Stimulated activated naive CD8-positive, alpha-beta T cell treated with anti-CD3 and anti-CD28 coated beads, Interleukin-15, Interleukin-2, amounts not matched to agents 100 ng/mL and 50 ng/mL, for 24 hours (primary cell): ENCODE measurements at regions not wholly inside any gene's neighbourhood (a gene's known extent, or its start where the extent isn't known, plus 50 kb on each side); places are given as distances from the start of the nearest gene placed in this dataset.

Source experiments
- H3K27ac Mint-ChIP-seq: one replicate; pipeline ENCODE4 v1.8.0; 2021; ENCODE audit warnings: mild to moderate bottlenecking, mixed read lengths
- H3K27me3 Mint-ChIP-seq: one replicate; pipeline ENCODE4 v1.8.0; 2021; ENCODE audit warnings: mixed read lengths
- H3K36me3 Mint-ChIP-seq: one replicate; pipeline ENCODE4 v1.8.0; 2021; ENCODE audit warnings: low read depth, mixed read lengths
- H3K4me1 Mint-ChIP-seq: one replicate; pipeline ENCODE4 v1.8.0; 2021; ENCODE audit warnings: low read depth, mixed read lengths
- H3K4me3 Mint-ChIP-seq: one replicate; pipeline ENCODE4 v1.8.0; 2021; ENCODE audit warnings: mild to moderate bottlenecking, mixed read lengths
- H3K9me3 Mint-ChIP-seq: one replicate; pipeline ENCODE4 v1.8.0; 2021; ENCODE audit warnings: mixed read lengths

- Mint-ChIP-seq H3K36me3 (no peaks in the 10 kb centered on the region), H3K4me1 (no peaks in the 10 kb centered on the region), H3K27me3 (no peaks in the 10 kb centered on the region), H3K4me3 (no peak overlapping the region), H3K9me3 (peaks cover 25% of the 10 kb centered on the region), H3K27ac (no peak overlapping the region)
These were observed 96.0 kb upstream of the TMTC1 start for GRCh38 chr12:29879606-29880308.

GRCh38 chr12:29869946-29870345 is 86.2 kb upstream of the TMTC1 start:
- Mint-ChIP-seq H3K4me1 (no peaks in the 10 kb centered on the region), H3K36me3 (no peaks in the 10 kb centered on the region), H3K27me3 (no peaks in the 10 kb centered on the region), H3K4me3 (no peak overlapping the region), H3K27ac (no peak overlapping the region), H3K9me3 (peaks cover 14% of the 10 kb centered on the region)

- Mint-ChIP-seq H3K4me1 (no peaks in the 10 kb centered on the region), H3K4me3 (no peak overlapping the region), H3K27ac (no peak overlapping the region), H3K9me3 (peaks cover 14% of the 10 kb centered on the region), H3K36me3 (no peaks in the 10 kb centered on the region), H3K27me3 (no peaks in the 10 kb centered on the region)
These were observed 84.1 kb upstream of the TMTC1 start for GRCh38 chr12:29867823-29868222.

- H3K4me3 Mint-ChIP-seq: no peak overlapping the region
- no peak overlapping the region for H3K27ac Mint-ChIP-seq
- peaks cover 8% of the 10 kb centered on the region for H3K9me3 Mint-ChIP-seq
- H3K36me3 Mint-ChIP-seq: no peaks in the 10 kb centered on the region
- no peaks in the 10 kb centered on the region for H3K27me3 Mint-ChIP-seq
- H3K4me1 Mint-ChIP-seq: no peaks in the 10 kb centered on the region
These were observed 79.9 kb upstream of the TMTC1 start for GRCh38 chr12:29863665-29864064.

- H3K9me3 Mint-ChIP-seq: no peaks in the 10 kb centered on the region
- no peaks in the 10 kb centered on the region for H3K4me1 Mint-ChIP-seq
- H3K27me3 Mint-ChIP-seq: no peaks in the 10 kb centered on the region
- no peaks in the 10 kb centered on the region for H3K36me3 Mint-ChIP-seq
- H3K27ac Mint-ChIP-seq: no peak overlapping the region
- H3K4me3 Mint-ChIP-seq: no peak overlapping the region
These were observed 74.6 kb upstream of the TMTC1 start for GRCh38 chr12:29858270-29858786.

GRCh38 chr12:29847246-29847645 is 63.5 kb upstream of the TMTC1 start:
- Mint-ChIP-seq H3K27ac (no peak overlapping the region), H3K36me3 (no peaks in the 10 kb centered on the region), H3K9me3 (peaks cover 12% of the 10 kb centered on the region), H3K4me3 (no peak overlapping the region), H3K4me1 (no peaks in the 10 kb centered on the region), H3K27me3 (no peaks in the 10 kb centered on the region)

DNA sequence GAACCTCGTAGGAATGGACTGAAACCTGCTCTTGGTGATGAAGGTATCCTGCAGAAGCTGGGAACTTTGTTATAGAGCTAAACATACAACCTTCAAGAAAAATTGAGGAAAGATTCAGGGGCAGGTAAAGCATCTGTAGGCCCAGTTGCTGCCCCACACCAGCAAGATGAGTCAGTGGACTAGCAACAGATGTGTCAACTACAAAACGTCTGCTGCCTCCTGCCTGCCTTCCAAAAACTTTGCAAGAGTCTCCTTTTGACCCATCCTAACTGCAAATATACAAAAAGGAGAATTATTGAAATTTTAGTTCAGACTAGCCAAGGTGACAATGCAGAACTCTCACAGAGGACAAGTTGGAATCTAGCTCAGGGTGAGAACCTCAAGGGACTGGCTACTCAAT is 60.9 kb upstream of the TMTC1 start:
- no peak overlapping the region for H3K27ac Mint-ChIP-seq
- no peaks in the 10 kb centered on the region for H3K27me3 Mint-ChIP-seq
- H3K4me1 Mint-ChIP-seq: no peaks in the 10 kb centered on the region
- no peaks in the 10 kb centered on the region for H3K36me3 Mint-ChIP-seq
- H3K4me3 Mint-ChIP-seq: no peak overlapping the region
- peaks cover 12% of the 10 kb centered on the region for H3K9me3 Mint-ChIP-seq

DNA sequence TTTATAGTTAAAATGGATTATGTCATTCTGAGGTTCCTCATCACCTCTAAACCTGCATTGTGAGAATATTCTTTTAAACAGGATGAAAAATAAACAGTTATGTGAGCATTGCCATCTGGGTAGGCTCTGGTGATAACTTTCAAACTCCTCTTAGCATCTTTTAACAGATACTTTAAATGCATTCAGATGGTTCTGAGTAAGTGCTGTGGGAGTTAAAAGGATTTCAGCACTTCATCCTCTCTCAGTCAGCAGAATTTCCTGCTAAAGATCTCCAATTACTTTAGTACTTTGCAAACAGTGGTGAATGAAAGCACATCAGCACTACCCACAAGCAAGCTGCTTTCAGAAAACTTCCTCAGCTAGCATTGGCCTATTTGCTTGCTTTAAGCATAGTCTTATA is 59.3 kb upstream of the TMTC1 start:
- Mint-ChIP-seq H3K27me3 (no peaks in the 10 kb centered on the region), H3K9me3 (peaks cover 25% of the 10 kb centered on the region), H3K4me1 (no peaks in the 10 kb centered on the region), H3K27ac (no peak overlapping the region), H3K4me3 (no peak overlapping the region), H3K36me3 (no peaks in the 10 kb centered on the region)

- Mint-ChIP-seq H3K27me3 (no peaks in the 10 kb centered on the region), H3K4me1 (no peaks in the 10 kb centered on the region), H3K27ac (no peak overlapping the region), H3K4me3 (no peak overlapping the region), H3K9me3 (peaks cover 22% of the 10 kb centered on the region), H3K36me3 (no peaks in the 10 kb centered on the region)
These were observed 55.0 kb upstream of the TMTC1 start for GRCh38 chr12:29838768-29839167.
